ENCODE measurements at regions not wholly inside any gene's neighbourhood (a gene's known extent, or its start where the extent isn't known, plus 50 kb on each side); places are given as distances from the start of the nearest gene placed in this dataset.

- TF ChIP-seq CTCF (IDR thresholded peaks at IDR 0.05), result no peak
- TF ChIP-seq POLR2A (IDR thresholded peaks at IDR 0.05), result no peak
Observed at GRCh38 chr20:11453430-11453829, 464.3 kb upstream of the BTBD3 start.

Data from Peyer's patch (tissue), 4 donors.